ENCODE measurements at regions not wholly inside any gene's neighbourhood (a gene's known extent, or its start where the extent isn't known, plus 50 kb on each side); places are given as distances from the start of the nearest gene placed in this dataset.

GRCh38 chr9:13994240-13994639, 319.7 kb downstream of the NFIB start (continued):
- TF ChIP-seq ZNF592 (IDR thresholded peaks at IDR 0.05) (no peak), MEF2A (IDR thresholded peaks at IDR 0.05; ENCODE audit: insufficient read depth, low read depth, low read length) (no peak), KLF5 (IDR thresholded peaks at IDR 0.05; ENCODE audit: partially characterized antibody) (no peak), STAT3 (IDR thresholded peaks at IDR 0.05; ENCODE audit: low read depth, low read length) (no peak), HDAC2 (IDR thresholded peaks at IDR 0.05) (no peak), SMARCA5 (IDR thresholded peaks at IDR 0.05) (no peak), ESRRA (IDR thresholded peaks at IDR 0.05; ENCODE audit: low read length) (no peak)
- TF ChIP-seq, protein P1, sequence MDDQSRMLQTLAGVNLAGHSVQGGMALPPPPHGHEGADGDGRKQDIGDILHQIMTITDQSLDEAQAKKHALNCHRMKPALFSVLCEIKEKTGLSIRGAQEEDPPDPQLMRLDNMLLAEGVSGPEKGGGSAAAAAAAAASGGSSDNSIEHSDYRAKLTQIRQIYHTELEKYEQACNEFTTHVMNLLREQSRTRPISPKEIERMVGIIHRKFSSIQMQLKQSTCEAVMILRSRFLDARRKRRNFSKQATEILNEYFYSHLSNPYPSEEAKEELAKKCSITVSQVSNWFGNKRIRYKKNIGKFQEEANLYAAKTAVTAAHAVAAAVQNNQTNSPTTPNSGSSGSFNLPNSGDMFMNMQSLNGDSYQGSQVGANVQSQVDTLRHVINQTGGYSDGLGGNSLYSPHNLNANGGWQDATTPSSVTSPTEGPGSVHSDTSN (IDR thresholded peaks at IDR 0.05; ENCODE audit: insufficient replicate concordance, low read depth, low read length) = no peak

DNA sequence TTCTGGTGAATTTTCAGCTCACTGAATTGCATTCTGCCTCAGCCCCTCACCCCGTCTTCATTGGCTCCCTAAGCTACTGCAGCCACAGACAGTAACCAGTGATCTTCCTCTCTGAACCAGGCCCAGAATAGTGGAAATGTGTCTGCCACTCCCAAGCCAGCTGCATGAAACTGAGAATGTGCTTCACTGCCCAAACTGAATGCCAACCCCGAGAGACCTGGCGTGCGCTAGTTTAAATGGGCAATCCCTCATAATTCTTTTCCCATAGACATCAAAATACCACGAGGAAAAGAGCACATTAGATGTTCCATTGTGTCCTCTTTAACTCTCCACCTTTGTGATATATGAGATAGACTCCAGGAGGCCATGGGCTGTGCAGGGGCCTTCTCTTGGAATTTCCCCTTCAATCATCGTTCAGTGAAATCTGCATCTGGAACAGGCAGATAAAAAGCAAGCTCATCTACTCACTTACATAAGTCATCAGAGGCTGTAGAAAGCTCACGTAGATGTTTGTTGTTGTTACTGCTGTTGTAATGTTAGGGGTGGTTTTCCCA, 320.2 kb downstream of the NFIB start:
- in situ Hi-C loops (cut with MboI) (no loop called here), intact Hi-C loops (cut with micrococcal nuclease; ENCODE audit: unreplicated experiment) (no loop called here)
- WGBS (ENCODE audit: insufficient coverage, insufficient replicate concordance, low lambda C conversion rate, missing lambda C conversion rate) = 14% methylated on average over 7 of the region's 7 CpGs
- H3K4me3 ChIP-seq = no peak overlapping the region
- FAIRE-seq = no peak
- H2AFZ ChIP-seq (ENCODE audit: control insufficient read depth, low read depth, low read length) = no peak overlapping the region
- no peak overlapping the region for H3K27ac ChIP-seq (ENCODE audit: control insufficient read depth, insufficient read depth)
- no peak for DNase-seq (ENCODE audit: low read depth, low spot score)
- no peak overlapping the region for H3K4me2 ChIP-seq (ENCODE audit: control insufficient read depth, insufficient read depth)
- POLR2A ChIA-PET = no interaction called here
- H3K9ac ChIP-seq (ENCODE audit: control insufficient read depth, insufficient read depth, low read length) = no peak overlapping the region
- BruUV-seq (replicated peaks) = no TSS peak
- no peaks in the 10 kb centered on the region for H4K20me1 ChIP-seq (ENCODE audit: control insufficient read depth, insufficient read depth)
- no peaks in the 10 kb centered on the region for H3K4me1 ChIP-seq (ENCODE audit: control insufficient read depth, insufficient read depth, low read length)
- H3K9me3 ChIP-seq (replicated peaks; ENCODE audit: control insufficient read depth, insufficient read depth, low read length) = no peaks in the 10 kb centered on the region
- SMC1A ChIA-PET (ENCODE audit: uncharacterized antibody, unreplicated experiment) = no interaction called here
- no peak for ATAC-seq
- no peaks in the 10 kb centered on the region for H3K36me3 ChIP-seq (ENCODE audit: control insufficient read depth in 2 of 2, insufficient read depth in 2 of 2, low read length in 1 of 2)
- no peaks in the 10 kb centered on the region for H3K79me2 ChIP-seq (ENCODE audit: control insufficient read depth, insufficient read depth, low read length)
- RAD21 ChIA-PET (ENCODE audit: unreplicated experiment) = no interaction called here
- CTCF ChIA-PET = interaction anchor here (0.6 kb wide), 1 partner anchor 14 kb away, joined by 3 read pairs; no protein-coding TSS in a partner anchor
- TF ChIP-seq FOXK2 (IDR thresholded peaks at IDR 0.05) = no peak
- no peak for TF ChIP-seq NR2C1 (IDR thresholded peaks at IDR 0.05)
- TF ChIP-seq MXI1 (IDR thresholded peaks at IDR 0.05; ENCODE audit: low read depth, low read length) = no peak
- no peak for TF ChIP-seq CEBPB (IDR thresholded peaks at IDR 0.05; ENCODE audit: borderline replicate concordance in 1 of 2, low read depth in 2 of 2, low read length in 2 of 2)
- no peak for TF ChIP-seq NR2C2 (IDR thresholded peaks at IDR 0.05; ENCODE audit: borderline replicate concordance, control insufficient read depth, insufficient read length, low read depth)
- TF ChIP-seq SUZ12 (IDR thresholded peaks at IDR 0.05; ENCODE audit: unreplicated experiment) = no peak
- TF ChIP-seq SREBF1 (IDR thresholded peaks at IDR 0.05; ENCODE audit: low read length) = no peak
- no peak for TF ChIP-seq ZNF384 (IDR thresholded peaks at IDR 0.05; ENCODE audit: borderline replicate concordance, low read depth, low read length)
- TF ChIP-seq SUPT20H (IDR thresholded peaks at IDR 0.05; ENCODE audit: borderline replicate concordance, control insufficient read depth, low read depth, low read length) = no peak
- no peak for TF ChIP-seq WRNIP1 (IDR thresholded peaks at IDR 0.05; ENCODE audit: borderline replicate concordance, low read depth, low read length)
- no peak for TF ChIP-seq EP300 (IDR thresholded peaks at IDR 0.05; ENCODE audit: borderline replicate concordance in 1 of 2, control insufficient read depth in 1 of 2, low read depth in 2 of 2, low read length in 2 of 2)
- no peaks in the 10 kb centered on the region for H3K27me3 ChIP-seq (replicated peaks in 1 of 2; ENCODE audit: control insufficient read depth in 2 of 2, insufficient read depth in 2 of 2, low read length in 1 of 2)
